HPDE6-E6E7 (cell line): ENCODE measurements at regions not wholly inside any gene's neighbourhood (a gene's known extent, or its start where the extent isn't known, plus 50 kb on each side); places are given as distances from the start of the nearest gene placed in this dataset.

Source experiments
- DNase-seq: peaks from one replicate; pipeline ENCODE4 v3.0.0; 2011; ENCODE audit warnings: missing footprints; ENCODE audit errors: extremely low spot score

DNA sequence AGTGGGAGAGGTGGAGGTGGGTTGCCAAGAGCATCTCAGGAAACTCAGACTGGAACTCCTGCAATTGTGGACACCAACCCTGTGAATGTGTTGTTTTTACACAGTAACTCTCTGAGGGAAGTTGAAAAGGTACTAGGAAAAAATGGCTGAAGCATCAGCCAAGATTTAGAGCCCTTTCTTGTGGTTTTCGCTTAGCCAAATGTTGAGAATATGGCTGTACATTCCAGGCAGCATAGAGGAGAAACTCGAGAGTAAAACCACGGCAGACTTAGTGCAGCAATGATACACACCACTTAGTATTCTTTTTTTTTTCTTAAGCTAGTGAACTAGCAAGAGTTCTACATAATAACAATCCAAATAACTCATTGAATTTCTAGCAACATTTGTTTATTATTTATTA lies 309.7 kb upstream of the MTNR1B start:
- no peak for DNase-seq

GRCh38 chr11:92662601-92663360 lies 306.7 kb upstream of the MTNR1B start:
- no peak for DNase-seq

DNA sequence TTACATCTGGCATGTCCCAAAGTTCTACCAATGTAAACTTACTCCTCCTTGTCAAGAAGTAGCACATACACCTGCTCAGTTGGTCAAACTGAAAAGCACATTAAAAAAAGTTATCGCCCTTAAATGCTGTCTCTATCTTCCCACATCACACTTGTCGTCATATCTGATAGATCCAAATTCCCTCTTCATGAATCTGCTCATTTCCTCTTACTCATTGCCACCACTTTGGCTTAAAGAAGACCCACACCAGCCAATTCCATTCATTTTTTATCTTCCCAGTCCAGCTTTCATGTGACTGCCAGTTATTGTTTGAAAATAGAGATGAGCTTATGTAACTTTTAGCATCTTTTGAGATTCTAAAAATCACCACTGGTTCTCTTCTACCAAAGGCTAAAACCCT lies 305.9 kb upstream of the MTNR1B start:
- DNase-seq = no peak

- no peak for DNase-seq
These were observed 301.8 kb upstream of the MTNR1B start for GRCh38 chr11:92667486-92668152.

DNA sequence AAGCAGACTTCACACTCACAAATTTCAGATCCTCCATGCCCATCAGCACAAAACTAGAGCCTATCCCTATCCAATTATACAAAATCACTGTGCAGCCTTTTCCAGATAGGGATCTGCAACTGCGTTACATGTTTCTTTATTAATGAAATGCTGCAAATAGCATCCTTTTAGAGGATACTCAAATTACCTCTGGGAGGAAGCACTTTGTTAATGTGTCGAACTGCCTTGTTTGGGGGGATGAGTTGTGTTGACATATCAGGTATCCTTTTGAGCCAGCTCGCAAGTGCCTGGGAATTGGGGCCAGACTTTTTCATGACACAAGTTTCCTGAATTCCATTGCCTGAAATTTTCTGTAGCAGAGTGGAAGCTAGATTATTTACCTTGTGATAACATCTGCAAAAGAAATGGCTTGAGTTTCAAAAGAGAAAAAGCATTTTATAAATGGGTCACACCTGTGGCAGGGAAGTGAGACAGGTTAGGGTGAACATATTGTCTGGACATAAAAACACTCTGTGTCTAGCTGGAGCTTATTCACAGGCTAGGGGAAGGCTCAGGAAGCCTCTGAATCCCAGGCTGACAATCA lies 299.1 kb upstream of the MTNR1B start:
- no peak for DNase-seq

GRCh38 chr11:92671081-92671480 lies 298.4 kb upstream of the MTNR1B start:
- no peak for DNase-seq

- DNase-seq = no peak
These were observed 294.1 kb upstream of the MTNR1B start for GRCh38 chr11:92675303-92675702.

DNA sequence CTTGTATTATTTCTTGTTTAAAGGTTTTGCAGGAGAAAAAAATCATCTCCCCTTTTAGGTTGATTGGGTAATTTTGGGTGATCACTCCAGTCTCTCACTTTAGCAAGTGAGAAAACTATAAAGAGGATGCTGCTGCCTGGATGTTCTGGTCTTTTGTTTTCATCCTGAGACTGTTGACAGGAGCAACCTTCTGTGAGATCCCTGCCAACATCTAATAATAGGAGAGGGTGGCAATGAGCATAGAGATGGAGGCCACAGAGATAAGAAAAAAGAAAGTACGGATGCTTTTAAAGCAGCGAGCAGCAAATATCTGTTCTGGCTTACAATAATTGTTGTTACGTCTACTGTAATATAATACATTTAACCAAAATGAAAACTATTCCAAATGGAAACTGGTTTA lies 293.6 kb upstream of the MTNR1B start:
- DNase-seq = no peak

GRCh38 chr11:92678008-92678611 lies 291.3 kb upstream of the MTNR1B start:
- DNase-seq = no peak

DNA sequence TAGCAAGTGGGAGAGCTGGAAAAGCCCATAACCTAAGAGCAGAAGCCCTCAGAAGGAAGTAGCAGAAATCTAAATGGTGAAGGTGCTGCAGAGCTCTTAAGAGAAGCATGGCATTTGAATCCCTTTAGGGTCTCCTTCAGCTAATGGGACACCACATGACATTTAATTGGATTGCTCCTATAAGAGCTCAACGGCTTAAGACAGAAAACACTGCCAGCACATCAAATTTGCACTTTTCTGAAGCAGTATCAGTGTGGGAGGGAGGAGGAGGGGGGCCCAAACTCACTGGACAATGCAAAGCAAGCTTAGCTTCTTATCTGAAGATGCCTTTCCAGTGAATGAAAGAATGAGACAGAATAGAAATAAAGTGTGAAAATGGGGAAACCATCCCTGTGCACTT lies 287.9 kb upstream of the MTNR1B start:
- no peak for DNase-seq

DNA sequence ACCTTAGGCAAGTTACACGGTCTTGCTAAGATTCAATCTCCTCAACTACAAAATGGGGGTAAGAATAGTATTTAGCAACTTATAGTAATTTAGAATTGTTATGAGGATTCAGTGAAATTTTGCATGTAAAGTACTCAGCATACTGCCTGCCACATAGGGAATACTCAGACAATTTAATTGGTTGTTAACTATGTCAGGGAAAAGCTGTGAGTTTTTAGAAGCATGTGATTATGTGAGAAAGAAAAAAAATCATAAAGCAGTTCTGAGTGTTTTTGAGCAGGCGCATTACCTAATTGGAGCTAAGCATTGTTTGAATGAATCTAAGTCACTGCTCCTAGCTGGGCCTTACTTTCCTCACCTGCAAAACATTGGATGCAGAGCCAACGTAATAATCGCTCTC lies 287.3 kb upstream of the MTNR1B start:
- DNase-seq = no peak

DNA sequence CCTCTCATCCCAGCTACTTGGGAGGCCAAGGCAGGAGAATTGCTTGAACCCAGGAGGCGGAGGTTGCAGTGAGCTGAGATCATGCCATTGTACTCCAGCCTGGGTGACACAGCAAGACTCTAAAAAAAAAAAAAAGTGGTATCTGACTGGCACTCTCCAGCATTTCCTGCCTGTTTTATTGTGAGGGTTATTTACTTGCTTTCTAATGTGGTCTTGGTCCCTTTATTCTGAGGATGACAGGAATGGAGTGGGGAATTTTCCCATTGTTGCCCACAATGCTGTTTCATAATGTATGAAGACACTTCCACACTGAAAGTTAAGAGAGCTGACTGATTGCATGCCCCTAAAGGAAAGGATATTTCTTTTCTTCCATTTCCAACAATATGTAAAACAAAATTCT lies 286.5 kb upstream of the MTNR1B start:
- DNase-seq = no peak

DNA sequence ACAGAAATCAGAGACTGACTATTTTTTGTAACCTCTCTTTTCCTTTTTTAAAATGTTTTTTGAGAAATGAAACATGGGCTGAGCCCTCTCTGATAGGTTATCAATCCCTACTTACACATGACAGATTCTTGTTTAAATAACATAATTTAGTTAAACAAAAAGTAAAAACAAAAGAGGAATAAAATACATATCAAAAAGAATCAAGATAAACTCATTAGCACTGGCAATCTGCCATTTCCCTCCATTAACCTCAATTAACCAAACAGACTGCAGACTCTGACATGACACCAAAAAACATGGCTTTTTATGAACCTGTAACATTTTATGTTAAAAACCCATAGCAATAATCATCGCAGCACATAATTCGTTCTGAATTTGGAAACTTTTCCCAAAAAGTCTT lies 284.4 kb upstream of the MTNR1B start:
- no peak for DNase-seq

GRCh38 chr11:92687724-92688123 lies 281.7 kb upstream of the MTNR1B start:
- DNase-seq = no peak

DNA sequence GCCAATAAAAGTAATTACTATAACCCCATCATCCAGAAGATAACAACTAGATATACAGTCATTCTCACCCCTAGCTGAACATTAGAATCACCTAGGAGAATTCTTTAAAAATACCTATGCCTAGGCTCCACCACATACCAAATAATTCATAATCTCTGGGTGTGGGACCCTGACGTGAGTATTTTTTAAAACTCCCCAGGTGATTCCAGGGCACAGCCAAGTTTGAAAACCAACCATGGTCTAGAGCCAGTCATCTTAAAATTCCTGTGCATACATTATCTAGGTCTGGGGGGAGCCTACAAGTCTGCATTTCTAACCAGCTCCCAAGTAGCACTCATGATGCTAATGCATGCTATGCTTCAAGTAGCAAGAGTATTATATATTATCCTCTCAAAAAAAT lies 281.0 kb upstream of the MTNR1B start:
- DNase-seq = no peak

GRCh38 chr11:92692826-92693546 lies 276.5 kb upstream of the MTNR1B start:
- no peak for DNase-seq

DNA sequence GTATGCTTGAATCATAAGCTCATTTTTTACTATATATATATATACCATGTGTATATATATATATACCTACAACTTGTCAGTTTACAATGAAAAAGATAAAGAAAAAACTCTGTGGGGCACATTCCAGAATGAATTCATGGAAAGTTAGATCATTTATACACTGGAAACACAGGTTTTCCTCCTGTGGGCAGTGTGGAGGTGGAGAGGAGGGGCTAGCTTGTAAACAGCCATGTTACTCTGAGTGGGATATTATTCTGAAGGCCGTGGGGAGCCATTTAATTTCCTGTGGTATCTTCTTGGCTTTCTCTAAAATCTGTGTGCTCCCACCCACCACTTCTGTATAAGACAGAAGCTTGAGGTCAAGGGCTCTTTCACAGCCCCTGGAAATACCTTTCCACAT lies 273.4 kb upstream of the MTNR1B start:
- no peak for DNase-seq

- no peak for DNase-seq
These were observed 271.8 kb upstream of the MTNR1B start for GRCh38 chr11:92697461-92698312.

DNA sequence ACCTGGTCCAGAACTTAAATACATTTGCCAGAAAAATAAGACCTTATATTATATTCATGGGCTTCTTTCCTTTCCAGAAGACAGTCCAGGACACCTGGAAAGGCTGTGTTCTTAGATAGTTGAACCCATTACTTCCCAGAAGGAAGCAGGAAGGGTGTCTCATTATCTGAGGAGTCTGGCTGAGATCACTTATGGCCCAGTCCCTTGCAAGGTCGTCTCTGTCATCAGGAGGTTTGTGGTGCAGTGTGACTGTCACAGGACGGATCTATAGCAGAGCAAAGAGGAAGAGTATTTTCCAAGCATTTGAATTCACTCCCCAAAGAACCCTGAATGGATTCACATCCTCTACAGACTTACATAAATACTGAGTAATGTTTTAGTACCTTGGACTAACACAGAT lies 270.7 kb upstream of the MTNR1B start:
- no peak for DNase-seq

GRCh38 chr11:92702037-92702804 lies 267.2 kb upstream of the MTNR1B start:
- DNase-seq = no peak
